Lower leg skin (tissue), 4 donors: ENCODE measurements at regions not wholly inside any gene's neighbourhood (a gene's known extent, or its start where the extent isn't known, plus 50 kb on each side); places are given as distances from the start of the nearest gene placed in this dataset.

Experiments
- DNase-seq, 2 donors: peaks; one replicate each; pipeline ENCODE4 v3.0.0-alpha.2; 2019; ENCODE audit warnings: low spot score in 2 of 2
- H3K4me3 ChIP-seq: fragments of 200-600 bp; sonication (generic); 2 replicates; pipeline ENCODE4 v1.5.1; 2017; ENCODE audit warnings: mild to moderate bottlenecking, low read depth; ENCODE audit not compliant: poor library complexity, severe bottlenecking
- CTCF ChIP-seq, 3 donors: fragments of 450-650 bp; IDR thresholded peaks; one replicate each; pipeline ENCODE4 v1.5.1; 2016; ENCODE audit warnings: antibody characterized with exemption in 3 of 3, mild to moderate bottlenecking in 3 of 3, moderate library complexity in 2 of 3
- POLR2A ChIP-seq, 2 donors: fragments of 450-650 bp; IDR thresholded peaks; one replicate each; pipeline ENCODE4 v1.6.1; 2016 to 2017; ENCODE audit warnings: antibody characterized with exemption in 2 of 2, mild to moderate bottlenecking in 1 of 2, moderate library complexity in 1 of 2
- WGBS, 2 donors: methylation state at CpG; one replicate each; pipeline ENCODE4 v1.1.5; 2018; 5-methylcytosine and 5-hydroxymethylcytosine counted together
- intact Hi-C: fragments of 100-400 bp; cut with DNase I; formaldehyde crosslinking; loops from one replicate; pipeline ENCODE4 v1.15.0; 2023; ENCODE audit warnings: low total_unique reads

GRCh38 chr9:107717529-107718314, 228.2 kb upstream of the KLF4 start:
- peak in 1 of 2 donors; percentile 57 for DNase-seq
- WGBS, 2 donors, result 94 to 96% methylated on average over 9 of the region's 9 CpGs
- no peak overlapping the region for H3K4me3 ChIP-seq
- TF ChIP-seq POLR2A (IDR thresholded peaks at IDR 0.05) (no peak), CTCF (IDR thresholded peaks at IDR 0.05) (no peak)
- intact Hi-C loops, result no loop called here

GRCh38 chr9:107715740-107716139, 226.2 kb upstream of the KLF4 start:
- 66 to 83% methylated on average over 4 of the region's 4 CpGs for whole genome bisulfite sequencing, 2 donors
- TF ChIP-seq POLR2A (IDR thresholded peaks at IDR 0.05) (no peak), CTCF (IDR thresholded peaks at IDR 0.05) (no peak)
- intact Hi-C loops, result no loop called here
- no peak for DNase-seq
- H3K4me3 ChIP-seq, result no peak overlapping the region

GRCh38 chr9:107713470-107713869, 223.9 kb upstream of the KLF4 start:
- H3K4me3 ChIP-seq, result no peak overlapping the region
- intact Hi-C loops, result no loop called here
- no peak for TF ChIP-seq CTCF (IDR thresholded peaks at IDR 0.05)
- no peak for TF ChIP-seq POLR2A (IDR thresholded peaks at IDR 0.05)
- DNase-seq, result no peak
- 74 to 89% methylated on average over 4 of the region's 4 CpGs for WGBS, 2 donors

GRCh38 chr9:107712390-107712789, 222.8 kb upstream of the KLF4 start:
- no peak for DNase-seq
- H3K4me3 ChIP-seq, result no peak overlapping the region
- WGBS, 2 donors, result 55 to 68% methylated on average over 3 of the region's 3 CpGs
- TF ChIP-seq POLR2A (IDR thresholded peaks at IDR 0.05) (no peak), CTCF (IDR thresholded peaks at IDR 0.05) (no peak)
- intact Hi-C loops, result no loop called here

GRCh38 chr9:107711542-107711941, 222.0 kb upstream of the KLF4 start:
- DNase-seq, result peak in 1 of 2 donors; percentile 88
- TF ChIP-seq CTCF (IDR thresholded peaks at IDR 0.05), result no peak
- TF ChIP-seq POLR2A (IDR thresholded peaks at IDR 0.05), result no peak
- intact Hi-C loops, result no loop called here
- H3K4me3 ChIP-seq, result no peak overlapping the region
- WGBS, 2 donors, result 10 to 16% methylated on average over 6 of the region's 6 CpGs

- no peak overlapping the region for H3K4me3 ChIP-seq
- DNase-seq, result no peak
- intact Hi-C loops, result no loop called here
- TF ChIP-seq CTCF (IDR thresholded peaks at IDR 0.05), result no peak
- TF ChIP-seq POLR2A (IDR thresholded peaks at IDR 0.05), result no peak
- 44 to 50% methylated on average over 2 of the region's 2 CpGs for WGBS, 2 donors
Observed at GRCh38 chr9:107710953-107711352, 221.4 kb upstream of the KLF4 start.
